Breast epithelium (tissue), 3 donors: ENCODE measurements at regions not wholly inside any gene's neighbourhood (a gene's known extent, or its start where the extent isn't known, plus 50 kb on each side); places are given as distances from the start of the nearest gene placed in this dataset.

Experiments
- POLR2A ChIP-seq: fragments of 450-650 bp; IDR thresholded peaks from one replicate; pipeline ENCODE4 v1.6.1; 2016; ENCODE audit warnings: antibody characterized with exemption, mild to moderate bottlenecking, moderate library complexity
- POLR2AphosphoS5 ChIP-seq, 3 donors: sonication (generic); formaldehyde crosslinking; IDR thresholded peaks; one replicate each; pipeline ENCODE4 v1.6.1; 2017; ENCODE audit warnings: antibody characterized with exemption in 3 of 3
- TF ChIP-seq, protein P1 (sequence below), 3 donors: fragments of 450-650 bp; IDR thresholded peaks; one replicate each; pipeline ENCODE4 v1.5.1; 2016 to 2017; ENCODE audit warnings: antibody characterized with exemption in 3 of 3, mild to moderate bottlenecking in 3 of 3, moderate library complexity in 3 of 3

DNA sequence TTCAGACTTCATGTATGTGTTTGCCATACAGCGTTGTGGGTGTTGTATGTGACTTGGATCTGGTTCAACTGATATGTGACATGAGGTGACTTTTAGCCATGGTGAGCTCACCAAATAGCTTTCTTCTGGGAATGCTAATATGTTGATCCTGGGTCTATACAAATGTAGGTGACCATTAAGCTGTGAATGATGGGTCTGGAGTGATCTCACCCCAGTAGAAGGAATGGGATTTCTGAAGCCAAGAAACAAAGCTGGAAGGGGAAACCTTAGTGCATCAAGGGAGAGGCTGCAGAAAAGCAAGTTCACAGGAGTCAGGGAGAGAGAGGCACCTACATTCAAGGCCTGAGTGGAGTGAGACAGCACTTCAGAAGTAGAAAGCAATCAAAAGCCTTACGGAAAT, 421.0 kb upstream of the THRB start:
- TF ChIP-seq POLR2A = no peak
- no peak for TF ChIP-seq POLR2AphosphoS5 (IDR thresholded peaks at IDR 0.05)
- TF ChIP-seq, protein P1, sequence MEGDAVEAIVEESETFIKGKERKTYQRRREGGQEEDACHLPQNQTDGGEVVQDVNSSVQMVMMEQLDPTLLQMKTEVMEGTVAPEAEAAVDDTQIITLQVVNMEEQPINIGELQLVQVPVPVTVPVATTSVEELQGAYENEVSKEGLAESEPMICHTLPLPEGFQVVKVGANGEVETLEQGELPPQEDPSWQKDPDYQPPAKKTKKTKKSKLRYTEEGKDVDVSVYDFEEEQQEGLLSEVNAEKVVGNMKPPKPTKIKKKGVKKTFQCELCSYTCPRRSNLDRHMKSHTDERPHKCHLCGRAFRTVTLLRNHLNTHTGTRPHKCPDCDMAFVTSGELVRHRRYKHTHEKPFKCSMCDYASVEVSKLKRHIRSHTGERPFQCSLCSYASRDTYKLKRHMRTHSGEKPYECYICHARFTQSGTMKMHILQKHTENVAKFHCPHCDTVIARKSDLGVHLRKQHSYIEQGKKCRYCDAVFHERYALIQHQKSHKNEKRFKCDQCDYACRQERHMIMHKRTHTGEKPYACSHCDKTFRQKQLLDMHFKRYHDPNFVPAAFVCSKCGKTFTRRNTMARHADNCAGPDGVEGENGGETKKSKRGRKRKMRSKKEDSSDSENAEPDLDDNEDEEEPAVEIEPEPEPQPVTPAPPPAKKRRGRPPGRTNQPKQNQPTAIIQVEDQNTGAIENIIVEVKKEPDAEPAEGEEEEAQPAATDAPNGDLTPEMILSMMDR (IDR thresholded peaks at IDR 0.05) = no peak
